IPS-20b (cell line): ENCODE measurements at regions not wholly inside any gene's neighbourhood (a gene's known extent, or its start where the extent isn't known, plus 50 kb on each side); places are given as distances from the start of the nearest gene placed in this dataset.

ENCODE experiments used
- H3K27ac ChIP-seq: one replicate; pipeline ENCODE4 v1.5.1; 2013; ENCODE audit warnings: low read length
- H3K27me3 ChIP-seq: 2 replicates; pipeline ENCODE4 v1.6.1; 2013; ENCODE audit warnings: mild to moderate bottlenecking, low read length, inconsistent platforms; ENCODE audit not compliant: insufficient read depth
- H3K36me3 ChIP-seq: 2 replicates; pipeline ENCODE4 v1.6.1; 2013; ENCODE audit warnings: low read depth, mild to moderate bottlenecking, inconsistent platforms, low read length, moderate library complexity; ENCODE audit not compliant: insufficient read depth
- H3K4me1 ChIP-seq: 2 replicates; pipeline ENCODE4 v1.6.1; 2013; ENCODE audit warnings: mild to moderate bottlenecking, control low read depth, inconsistent platforms, low read length, moderate library complexity; ENCODE audit not compliant: insufficient read depth
- H3K4me3 ChIP-seq: 2 replicates; pipeline ENCODE4 v1.5.1; 2013; ENCODE audit warnings: mild to moderate bottlenecking, low read length, inconsistent platforms
- H3K9ac ChIP-seq: 2 replicates; pipeline ENCODE4 v1.6.1; 2013; ENCODE audit warnings: low read depth, mild to moderate bottlenecking, inconsistent platforms, low read length, moderate library complexity
- H3K9me3 ChIP-seq: 2 replicates; pipeline ENCODE4 v1.6.1; 2013; ENCODE audit warnings: mild to moderate bottlenecking, low read depth, low read length, inconsistent platforms; ENCODE audit not compliant: insufficient read depth

GRCh38 chr7:45982132-45982531 lies 61.1 kb upstream of the IGFBP3 start:
- no peak overlapping the region for H3K27ac ChIP-seq
- H3K27me3 ChIP-seq: no peaks in the 10 kb centered on the region
- no peak overlapping the region for H3K4me3 ChIP-seq
- peaks cover 4% of the 10 kb centered on the region; the same call in 1 of the 2 replicates for H3K4me1 ChIP-seq
- H3K9me3 ChIP-seq: peaks cover 10% of the 10 kb centered on the region
- H3K36me3 ChIP-seq: no peaks in the 10 kb centered on the region
- no peak overlapping the region for H3K9ac ChIP-seq

GRCh38 chr7:45980973-45981372 lies 59.9 kb upstream of the IGFBP3 start:
- no peaks in the 10 kb centered on the region for H3K36me3 ChIP-seq
- no peak overlapping the region for H3K9ac ChIP-seq
- H3K27ac ChIP-seq: no peak overlapping the region
- H3K4me1 ChIP-seq: peaks cover 4% of the 10 kb centered on the region; the same call in 1 of the 2 replicates
- H3K4me3 ChIP-seq: no peak overlapping the region
- H3K9me3 ChIP-seq: peaks cover 10% of the 10 kb centered on the region
- H3K27me3 ChIP-seq: no peaks in the 10 kb centered on the region

GRCh38 chr7:45980181-45980905 lies 59.3 kb upstream of the IGFBP3 start:
- Histone ChIP-seq H3K4me1 (peaks cover 4% of the 10 kb centered on the region; the same call in 1 of the 2 replicates), H3K9me3 (peaks cover 10% of the 10 kb centered on the region), H3K36me3 (no peaks in the 10 kb centered on the region), H3K27ac (no peak overlapping the region), H3K4me3 (no peak overlapping the region), H3K9ac (no peak overlapping the region), H3K27me3 (no peaks in the 10 kb centered on the region)

- H3K9ac ChIP-seq: no peak overlapping the region
- peaks cover 10% of the 10 kb centered on the region for H3K9me3 ChIP-seq
- peaks cover 4% of the 10 kb centered on the region; the same call in 1 of the 2 replicates for H3K4me1 ChIP-seq
- H3K4me3 ChIP-seq: no peak overlapping the region
- no peak overlapping the region for H3K27ac ChIP-seq
- no peaks in the 10 kb centered on the region for H3K36me3 ChIP-seq
- no peaks in the 10 kb centered on the region for H3K27me3 ChIP-seq
Measured at GRCh38 chr7:45979275-45980180, 58.5 kb upstream of the IGFBP3 start.

- Histone ChIP-seq H3K36me3 (no peaks in the 10 kb centered on the region), H3K27me3 (no peaks in the 10 kb centered on the region), H3K4me1 (peaks cover 4% of the 10 kb centered on the region; the same call in 1 of the 2 replicates), H3K27ac (no peak overlapping the region), H3K9me3 (peaks cover 10% of the 10 kb centered on the region), H3K9ac (no peak overlapping the region), H3K4me3 (no peak overlapping the region)
Measured at GRCh38 chr7:45978731-45979211, 57.7 kb upstream of the IGFBP3 start.

- no peak overlapping the region for H3K9ac ChIP-seq
- peaks cover 4% of the 10 kb centered on the region; the same call in 1 of the 2 replicates for H3K4me1 ChIP-seq
Measured at GRCh38 chr7:45978010-45978681, 57.1 kb upstream of the IGFBP3 start.

GRCh38 chr7:45977256-45977780 lies 56.2 kb upstream of the IGFBP3 start:
- Histone ChIP-seq H3K36me3 (no peaks in the 10 kb centered on the region), H3K4me1 (peaks cover 4% of the 10 kb centered on the region; the same call in 1 of the 2 replicates), H3K9ac (no peak overlapping the region), H3K27ac (no peak overlapping the region), H3K4me3 (no peak overlapping the region), H3K27me3 (no peaks in the 10 kb centered on the region), H3K9me3 (peaks cover 8% of the 10 kb centered on the region)

More at GRCh38 chr7:45978010-45978681, 57.1 kb upstream of the IGFBP3 start:
- Histone ChIP-seq H3K36me3 (no peaks in the 10 kb centered on the region), H3K9me3 (peaks cover 10% of the 10 kb centered on the region), H3K4me3 (no peak overlapping the region), H3K27ac (no peak overlapping the region), H3K27me3 (no peaks in the 10 kb centered on the region)

- no peaks in the 10 kb centered on the region for H3K27me3 ChIP-seq
- no peak overlapping the region for H3K9ac ChIP-seq
- peaks cover 4% of the 10 kb centered on the region; the same call in 1 of the 2 replicates for H3K4me1 ChIP-seq
- no peak overlapping the region for H3K4me3 ChIP-seq
- H3K9me3 ChIP-seq: no peaks in the 10 kb centered on the region
- H3K27ac ChIP-seq: no peak overlapping the region
- no peaks in the 10 kb centered on the region for H3K36me3 ChIP-seq
Measured at GRCh38 chr7:45976485-45976856, 55.4 kb upstream of the IGFBP3 start.

- no peak overlapping the region for H3K4me3 ChIP-seq
- no peaks in the 10 kb centered on the region for H3K36me3 ChIP-seq
- H3K27ac ChIP-seq: no peak overlapping the region
- H3K9ac ChIP-seq: no peak overlapping the region
- H3K4me1 ChIP-seq: peaks cover 4% of the 10 kb centered on the region; the same call in 1 of the 2 replicates
- H3K27me3 ChIP-seq: no peaks in the 10 kb centered on the region
- H3K9me3 ChIP-seq: no peaks in the 10 kb centered on the region
Measured at GRCh38 chr7:45975847-45976484, 54.9 kb upstream of the IGFBP3 start.

GRCh38 chr7:45975367-45975766 lies 54.3 kb upstream of the IGFBP3 start:
- Histone ChIP-seq H3K27ac (no peak overlapping the region), H3K9me3 (no peaks in the 10 kb centered on the region), H3K36me3 (no peaks in the 10 kb centered on the region), H3K27me3 (no peaks in the 10 kb centered on the region), H3K4me3 (no peak overlapping the region), H3K4me1 (peaks cover 4% of the 10 kb centered on the region; the same call in 1 of the 2 replicates), H3K9ac (no peak overlapping the region)
